SK-N-SH treated with all-trans-retinoic acid at 6 μM for 48 hours (cell line): ENCODE measurements at regions not wholly inside any gene's neighbourhood (a gene's known extent, or its start where the extent isn't known, plus 50 kb on each side); places are given as distances from the start of the nearest gene placed in this dataset.

Source experiments
- ATAC-seq: fragments of 200-7000 bp; cut with Tn5 transposase; 3 replicates; pipeline ENCODE4 v1.9.1; 2020; ENCODE audit warnings: mild to moderate bottlenecking, moderate library complexity
- ARNTL ChIP-seq: fragments of 450-650 bp; formaldehyde crosslinking; IDR thresholded peaks from 2 replicates; pipeline ENCODE4 v1.5.0; 2020; ENCODE audit warnings: low read depth, mild to moderate bottlenecking, moderate library complexity, borderline replicate concordance
- CREB5 ChIP-seq: fragments of 250-450 bp; sonication (Bioruptor Pico); IDR thresholded peaks from 2 replicates; pipeline ENCODE4 v1.5.1; 2020; ENCODE audit warnings: low read depth, mild to moderate bottlenecking, moderate library complexity
- CSDC2 ChIP-seq: fragments of 250-450 bp; sonication (Bioruptor Pico); IDR thresholded peaks from 2 replicates; pipeline ENCODE4 v1.5.0; 2020; ENCODE audit warnings: mild to moderate bottlenecking, moderate library complexity
- ESRRG ChIP-seq: fragments of 250-450 bp; sonication (Bioruptor Pico); IDR thresholded peaks from 2 replicates; pipeline ENCODE4 v1.6.1; 2021; ENCODE audit warnings: mild to moderate bottlenecking
- GLIS3 ChIP-seq: fragments of 250-450 bp; sonication (Bioruptor Pico); IDR thresholded peaks from 2 replicates; pipeline ENCODE4 v1.5.0; 2020; ENCODE audit warnings: mild to moderate bottlenecking, moderate library complexity
- ISL1 ChIP-seq: fragments of 250-450 bp; sonication (Bioruptor Pico); IDR thresholded peaks from 2 replicates; pipeline ENCODE4 v2.1.2; 2022; ENCODE audit warnings: mild to moderate bottlenecking, moderate library complexity
- OSR1 ChIP-seq: fragments of 250-450 bp; sonication (Bioruptor Pico); IDR thresholded peaks from 2 replicates; pipeline ENCODE4 v1.8.0; 2022; ENCODE audit warnings: moderate library complexity, mild to moderate bottlenecking, inconsistent platforms
- POU6F1 ChIP-seq: fragments of 250-450 bp; sonication (Bioruptor Pico); IDR thresholded peaks from 2 replicates; pipeline ENCODE4 v1.8.0; 2021; ENCODE audit warnings: low read depth, mild to moderate bottlenecking, moderate library complexity, borderline replicate concordance
- PPARA ChIP-seq: fragments of 250-450 bp; sonication (Bioruptor Pico); IDR thresholded peaks from 2 replicates; pipeline ENCODE4 v1.5.0; 2020; ENCODE audit warnings: mild to moderate bottlenecking, borderline replicate concordance
- RARB ChIP-seq: fragments of 250-450 bp; sonication (Bioruptor Pico); IDR thresholded peaks from 2 replicates; pipeline ENCODE4 v1.8.0; 2021; ENCODE audit warnings: mild to moderate bottlenecking, moderate library complexity
- SNAI2 ChIP-seq: fragments of 250-450 bp; sonication (Bioruptor Pico); IDR thresholded peaks from 2 replicates; pipeline ENCODE4 v1.5.0; 2020; ENCODE audit warnings: mild to moderate bottlenecking, moderate library complexity
- TCF4 ChIP-seq: fragments of 250-450 bp; sonication (Bioruptor Pico); IDR thresholded peaks from 2 replicates; pipeline ENCODE4 v1.8.0; 2021; ENCODE audit warnings: mild to moderate bottlenecking, moderate library complexity, borderline replicate concordance
- TOX ChIP-seq: fragments of 250-450 bp; sonication (Bioruptor Pico); IDR thresholded peaks from 2 replicates; pipeline ENCODE4 v1.8.0; 2021; ENCODE audit warnings: mild to moderate bottlenecking, moderate library complexity, borderline replicate concordance
- ZC3H10 ChIP-seq: fragments of 250-450 bp; sonication (Bioruptor Pico); IDR thresholded peaks from 2 replicates; pipeline ENCODE4 v1.5.1; 2021; ENCODE audit warnings: mild to moderate bottlenecking, moderate library complexity
- ZFP3 ChIP-seq: fragments of 250-450 bp; sonication (Bioruptor Pico); IDR thresholded peaks from 2 replicates; pipeline ENCODE4 v1.5.0; 2020; ENCODE audit warnings: mild to moderate bottlenecking, moderate library complexity
- ZNF70 ChIP-seq: fragments of 450-650 bp; formaldehyde crosslinking; IDR thresholded peaks from 2 replicates; pipeline ENCODE4 v1.5.0; 2020; ENCODE audit warnings: mild to moderate bottlenecking, moderate library complexity
- ZNF8 ChIP-seq: fragments of 450-650 bp; formaldehyde crosslinking; IDR thresholded peaks from 2 replicates; pipeline ENCODE4 v1.5.0; 2020; ENCODE audit warnings: mild to moderate bottlenecking, moderate library complexity
- TF ChIP-seq, protein P1 (sequence below): fragments of 250-450 bp; sonication (Bioruptor Pico); IDR thresholded peaks from 2 replicates; pipeline ENCODE4 v1.5.0; 2020; ENCODE audit warnings: mild to moderate bottlenecking, moderate library complexity

DNA sequence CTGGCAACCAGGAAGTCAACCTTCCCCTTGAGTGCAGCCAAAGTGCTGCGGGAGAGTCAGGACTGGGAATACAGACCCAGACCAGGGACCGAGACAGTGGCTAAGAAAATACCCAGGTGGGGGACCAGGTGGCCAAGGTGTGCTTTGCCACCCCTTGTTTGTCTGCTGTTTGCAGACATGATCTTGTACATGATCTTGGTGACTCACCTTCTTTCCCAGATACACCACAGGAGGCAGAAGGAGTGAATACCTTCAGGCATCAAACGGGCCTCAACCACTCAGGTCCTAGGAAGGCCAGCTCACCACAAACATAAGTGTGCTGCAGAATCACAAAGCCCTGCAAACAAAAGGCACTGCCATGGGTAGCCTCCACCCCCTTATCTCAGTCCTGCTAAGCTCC, 62.0 kb downstream of the CNGA2 start:
- TF ChIP-seq TCF4 (CRISPR knock-in tag): no peak
- TF ChIP-seq PPARA (CRISPR knock-in tag): no peak
- no peak for TF ChIP-seq POU6F1 (CRISPR knock-in tag)
- no peak for TF ChIP-seq TOX (CRISPR knock-in tag)
- no peak for TF ChIP-seq RARB (CRISPR knock-in tag)
- TF ChIP-seq ARNTL (CRISPR knock-in tag): no peak
- no peak for TF ChIP-seq ZNF8 (CRISPR knock-in tag)
- TF ChIP-seq SNAI2 (CRISPR knock-in tag): no peak
- no peak for TF ChIP-seq ISL1 (CRISPR knock-in tag)
- no peak for TF ChIP-seq CSDC2 (CRISPR knock-in tag)
- no peak for TF ChIP-seq ZC3H10 (CRISPR knock-in tag)
- no peak for TF ChIP-seq ZFP3
- no peak for TF ChIP-seq OSR1 (CRISPR knock-in tag)
- TF ChIP-seq, all 23 proteins: peak for 0
- no peak for ATAC-seq

DNA sequence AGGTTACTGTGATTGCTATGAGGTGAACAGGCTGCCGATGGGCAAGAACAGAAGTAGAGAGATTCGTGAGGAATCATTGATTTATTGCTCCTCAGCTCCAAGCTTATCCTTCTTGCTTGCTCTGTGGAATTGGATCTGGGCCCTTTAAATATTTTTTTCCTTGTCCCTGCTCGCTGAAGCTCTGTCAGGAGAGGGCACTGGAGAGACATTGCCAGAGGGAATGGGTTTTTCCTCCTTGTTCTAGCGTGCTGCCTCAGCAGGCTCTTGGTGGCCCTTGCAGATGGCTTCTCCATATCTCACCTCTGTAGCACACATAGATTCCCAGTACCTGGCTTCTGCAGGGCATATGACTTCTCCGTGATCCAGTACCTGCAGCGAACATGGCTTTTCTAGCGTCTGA, 67.4 kb downstream of the CNGA2 start:
- ATAC-seq: no peak
- TF ChIP-seq CREB5 (CRISPR knock-in tag): no peak
- TF ChIP-seq POU6F1 (CRISPR knock-in tag): no peak
- TF ChIP-seq ZNF70 (CRISPR knock-in tag): no peak
- no peak for TF ChIP-seq CSDC2 (CRISPR knock-in tag)

GRCh38 chrX:151806967-151807540, 72.5 kb downstream of the CNGA2 start:
- ATAC-seq: no peak
- no peak for TF ChIP-seq SNAI2 (CRISPR knock-in tag)
- no peak for TF ChIP-seq CREB5 (CRISPR knock-in tag)
- no peak for TF ChIP-seq OSR1 (CRISPR knock-in tag)

- no peak for ATAC-seq
- TF ChIP-seq, protein P1, sequence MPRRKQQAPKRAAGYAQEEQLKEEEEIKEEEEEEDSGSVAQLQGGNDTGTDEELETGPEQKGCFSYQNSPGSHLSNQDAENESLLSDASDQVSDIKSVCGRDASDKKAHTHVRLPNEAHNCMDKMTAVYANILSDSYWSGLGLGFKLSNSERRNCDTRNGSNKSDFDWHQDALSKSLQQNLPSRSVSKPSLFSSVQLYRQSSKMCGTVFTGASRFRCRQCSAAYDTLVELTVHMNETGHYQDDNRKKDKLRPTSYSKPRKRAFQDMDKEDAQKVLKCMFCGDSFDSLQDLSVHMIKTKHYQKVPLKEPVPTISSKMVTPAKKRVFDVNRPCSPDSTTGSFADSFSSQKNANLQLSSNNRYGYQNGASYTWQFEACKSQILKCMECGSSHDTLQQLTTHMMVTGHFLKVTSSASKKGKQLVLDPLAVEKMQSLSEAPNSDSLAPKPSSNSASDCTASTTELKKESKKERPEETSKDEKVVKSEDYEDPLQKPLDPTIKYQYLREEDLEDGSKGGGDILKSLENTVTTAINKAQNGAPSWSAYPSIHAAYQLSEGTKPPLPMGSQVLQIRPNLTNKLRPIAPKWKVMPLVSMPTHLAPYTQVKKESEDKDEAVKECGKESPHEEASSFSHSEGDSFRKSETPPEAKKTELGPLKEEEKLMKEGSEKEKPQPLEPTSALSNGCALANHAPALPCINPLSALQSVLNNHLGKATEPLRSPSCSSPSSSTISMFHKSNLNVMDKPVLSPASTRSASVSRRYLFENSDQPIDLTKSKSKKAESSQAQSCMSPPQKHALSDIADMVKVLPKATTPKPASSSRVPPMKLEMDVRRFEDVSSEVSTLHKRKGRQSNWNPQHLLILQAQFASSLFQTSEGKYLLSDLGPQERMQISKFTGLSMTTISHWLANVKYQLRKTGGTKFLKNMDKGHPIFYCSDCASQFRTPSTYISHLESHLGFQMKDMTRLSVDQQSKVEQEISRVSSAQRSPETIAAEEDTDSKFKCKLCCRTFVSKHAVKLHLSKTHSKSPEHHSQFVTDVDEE (CRISPR knock-in tag): no peak
- TF ChIP-seq ARNTL (CRISPR knock-in tag) (no peak), CSDC2 (CRISPR knock-in tag) (no peak), GLIS3 (CRISPR knock-in tag) (no peak), ESRRG (no peak), ISL1 (CRISPR knock-in tag) (no peak)
These were observed 78.1 kb downstream of the CNGA2 start for GRCh38 chrX:151812661-151813060.
